OCI-LY1 (cell line): ENCODE measurements at regions not wholly inside any gene's neighbourhood (a gene's known extent, or its start where the extent isn't known, plus 50 kb on each side); places are given as distances from the start of the nearest gene placed in this dataset.

Source experiments
- H2AFZ ChIP-seq: fragments of 200-600 bp; sonication (generic), shearing (Covaris generic); 2 replicates; pipeline ENCODE4 v1.6.0; 2014; ENCODE audit warnings: antibody characterized with exemption, mild to moderate bottlenecking, low read length
- H3F3A ChIP-seq: fragments of 200-600 bp; sonication (generic), shearing (Covaris generic); 2 replicates; pipeline ENCODE4 v1.6.0; 2014; ENCODE audit warnings: mild to moderate bottlenecking, antibody characterized with exemption, low read length, moderate library complexity; ENCODE audit not compliant: insufficient read depth
- H3K27ac ChIP-seq: fragments of 200-600 bp; sonication (generic); 2 replicates; pipeline ENCODE4 v1.5.1; 2014; ENCODE audit warnings: low read length, mixed run types, mild to moderate bottlenecking, low read depth; ENCODE audit not compliant: poor library complexity, severe bottlenecking
- H3K27me3 ChIP-seq: fragments of 200-600 bp; sonication (generic); 2 replicates; pipeline ENCODE4 v1.6.0; 2014; ENCODE audit warnings: antibody characterized with exemption, mild to moderate bottlenecking, low read length, moderate library complexity; ENCODE audit not compliant: insufficient read depth
- H3K36me3 ChIP-seq: fragments of 200-600 bp; sonication (generic); 2 replicates; pipeline ENCODE4 v1.6.1; 2014; ENCODE audit warnings: mild to moderate bottlenecking, antibody characterized with exemption, low read length, moderate library complexity, mixed read lengths; ENCODE audit not compliant: insufficient read depth
- H3K4me1 ChIP-seq: fragments of 200-600 bp; sonication (generic); 2 replicates; pipeline ENCODE4 v1.5.1; 2014; ENCODE audit warnings: mild to moderate bottlenecking, low read length, moderate library complexity; ENCODE audit not compliant: insufficient read depth, severe bottlenecking
- H3K4me2 ChIP-seq: fragments of 200-600 bp; sonication (generic), shearing (Covaris generic); 2 replicates; pipeline ENCODE4 v1.6.1; 2014; ENCODE audit warnings: low read length
- H3K4me3 ChIP-seq: fragments of 200-600 bp; sonication (generic); 2 replicates; pipeline ENCODE4 v1.5.1; 2014; ENCODE audit warnings: low read length, low read depth, mild to moderate bottlenecking, mixed read lengths; ENCODE audit not compliant: poor library complexity, severe bottlenecking
- H3K79me2 ChIP-seq: fragments of 200-600 bp; shearing (Covaris generic); 2 replicates; pipeline ENCODE4 v1.6.1; 2016; ENCODE audit warnings: mixed run types, low read length, mixed read lengths; ENCODE audit not compliant: insufficient read depth
- H3K9ac ChIP-seq: fragments of 200-600 bp; sonication (generic), shearing (Covaris generic); 2 replicates; pipeline ENCODE4 v1.6.1; 2014; ENCODE audit warnings: mild to moderate bottlenecking, low read length, mixed read lengths
- H3K9me2 ChIP-seq: fragments of 200-600 bp; sonication (generic), shearing (Covaris generic); 2 replicates; pipeline ENCODE4 v1.6.1; 2014; ENCODE audit warnings: low read depth, mild to moderate bottlenecking, low read length, mixed read lengths
- H3K9me3 ChIP-seq: fragments of 200-600 bp; shearing (Covaris generic); 2 replicates; pipeline ENCODE4 v1.6.1; 2014; ENCODE audit warnings: low read length, mixed read lengths
- H4K20me1 ChIP-seq: fragments of 200-600 bp; sonication (generic), shearing (Covaris generic); 2 replicates; pipeline ENCODE4 v1.6.0; 2016; ENCODE audit warnings: mild to moderate bottlenecking, low read length; ENCODE audit not compliant: insufficient read depth
- CTCF ChIP-seq: fragments of 200-600 bp; sonication (generic), shearing (Covaris generic); IDR thresholded peaks from 2 replicates; pipeline ENCODE4 v1.5.1; 2017; ENCODE audit warnings: mild to moderate bottlenecking, antibody characterized with exemption, low read length, moderate library complexity, mixed read lengths
- EZH2 ChIP-seq: fragments of 200-600 bp; sonication (generic), shearing (Covaris generic); IDR thresholded peaks from 2 replicates; pipeline ENCODE4 v1.8.0; 2017; ENCODE audit warnings: borderline replicate concordance, mixed run types, mild to moderate bottlenecking, antibody characterized with exemption, low read length, moderate library complexity, mixed read lengths

DNA sequence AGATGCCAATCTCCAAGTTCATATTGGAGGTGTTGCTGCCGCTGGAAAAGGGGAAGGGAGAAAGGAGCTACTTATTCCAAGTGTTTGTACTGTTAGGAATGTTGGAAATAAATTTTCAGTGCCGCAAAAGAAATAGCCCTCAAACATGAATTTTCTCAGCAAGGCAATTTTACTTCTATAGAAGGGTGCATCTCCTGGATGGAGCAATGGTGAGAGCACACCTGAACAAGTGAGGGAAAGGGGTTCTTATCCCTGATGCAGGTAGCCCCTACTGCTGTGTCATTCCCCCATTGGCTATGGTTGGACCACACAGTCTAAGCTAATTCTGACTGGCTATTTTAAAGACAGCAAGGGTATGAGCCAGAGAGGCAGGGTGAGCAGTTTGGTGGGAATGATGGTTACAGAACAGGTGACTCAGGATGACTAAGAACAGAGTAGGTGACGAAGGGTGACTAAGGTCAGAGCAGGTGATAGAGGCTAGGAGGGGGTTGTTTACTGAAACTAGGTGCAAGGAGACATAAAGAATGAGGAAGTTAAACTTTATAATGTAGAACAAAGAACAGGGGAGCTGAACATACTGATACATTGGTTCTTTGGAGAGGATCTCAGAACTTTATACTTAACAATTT, 503.5 kb downstream of the EDEM1 start:
- Histone ChIP-seq H2AFZ (no peak overlapping the region), H4K20me1 (no peaks in the 10 kb centered on the region), H3K36me3 (no peaks in the 10 kb centered on the region), H3K9me3 (no peaks in the 10 kb centered on the region), H3F3A (no peaks in the 10 kb centered on the region), H3K4me2 (no peak overlapping the region), H3K9ac (no peak overlapping the region), H3K79me2 (no peaks in the 10 kb centered on the region), H3K27me3 (no peaks in the 10 kb centered on the region), H3K27ac (no peak overlapping the region), H3K4me3 (no peak overlapping the region), H3K4me1 (no peaks in the 10 kb centered on the region), H3K9me2 (no peaks in the 10 kb centered on the region)
- TF ChIP-seq EZH2, result no peak
- TF ChIP-seq CTCF, result no peak

DNA sequence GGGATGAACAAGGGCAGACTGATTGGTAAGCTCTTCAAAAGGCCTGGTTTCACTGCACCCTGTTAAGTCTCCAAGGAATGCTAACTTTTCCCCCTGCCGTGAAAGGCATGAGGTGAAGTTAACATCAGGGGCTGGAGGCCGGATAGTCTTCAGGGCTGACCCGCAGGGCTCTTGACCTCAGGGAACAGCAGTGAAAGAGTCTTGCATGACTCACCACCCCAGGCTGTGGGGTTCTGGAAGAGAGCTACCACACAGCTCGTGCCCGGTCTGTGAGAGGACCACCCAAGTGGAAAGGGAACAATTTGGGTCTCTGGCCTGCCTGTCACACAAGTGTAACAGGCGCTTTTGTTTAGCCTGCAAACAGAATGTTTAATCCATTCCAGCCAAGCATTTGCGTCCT, 504.9 kb downstream of the EDEM1 start:
- Histone ChIP-seq H3K79me2 (no peaks in the 10 kb centered on the region), H3K4me3 (no peak overlapping the region), H3K27ac (no peak overlapping the region), H3K4me1 (no peaks in the 10 kb centered on the region), H3K9me2 (no peaks in the 10 kb centered on the region), H4K20me1 (no peaks in the 10 kb centered on the region), H3K27me3 (no peaks in the 10 kb centered on the region), H3K9me3 (no peaks in the 10 kb centered on the region), H3K9ac (no peak overlapping the region), H3K36me3 (no peaks in the 10 kb centered on the region), H3F3A (no peaks in the 10 kb centered on the region), H3K4me2 (no peak overlapping the region), H2AFZ (no peak overlapping the region)
- no peak for TF ChIP-seq CTCF
- no peak for TF ChIP-seq EZH2

DNA sequence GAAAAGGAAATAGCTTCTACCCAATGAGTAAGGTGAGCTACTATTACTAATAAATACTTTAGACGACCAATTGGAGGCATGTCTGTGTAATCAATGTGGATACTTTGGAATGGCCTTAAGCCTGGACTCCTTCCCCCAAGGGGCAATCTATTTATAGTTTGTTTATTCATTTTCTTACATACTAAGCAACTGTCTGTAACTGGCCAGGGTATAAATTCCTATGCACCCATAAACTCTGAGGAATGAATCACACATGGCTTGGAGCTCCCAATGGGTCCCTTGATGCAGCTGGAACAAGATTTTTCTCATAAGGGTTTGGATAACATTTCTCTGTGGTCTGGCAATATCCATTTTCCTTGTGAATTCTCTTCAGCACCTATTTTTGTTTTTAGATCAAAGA, 506.8 kb downstream of the EDEM1 start:
- Histone ChIP-seq H3K27ac (no peak overlapping the region), H4K20me1 (no peaks in the 10 kb centered on the region), H3K4me3 (no peak overlapping the region), H2AFZ (no peak overlapping the region), H3K36me3 (no peaks in the 10 kb centered on the region), H3F3A (no peaks in the 10 kb centered on the region), H3K9me3 (no peaks in the 10 kb centered on the region), H3K79me2 (no peaks in the 10 kb centered on the region), H3K9ac (no peak overlapping the region), H3K4me2 (no peak overlapping the region), H3K4me1 (no peaks in the 10 kb centered on the region), H3K27me3 (no peaks in the 10 kb centered on the region), H3K9me2 (no peaks in the 10 kb centered on the region)
- TF ChIP-seq CTCF, result no peak
- no peak for TF ChIP-seq EZH2
